ENCODE measurements at regions not wholly inside any gene's neighbourhood (a gene's known extent, or its start where the extent isn't known, plus 50 kb on each side); places are given as distances from the start of the nearest gene placed in this dataset.

- in situ Hi-C loops (cut with MboI; ENCODE audit: low sequenced_read_pairs in 4 of 4): no loop called here
- no peaks in the 10 kb centered on the region for H3K27me3 ChIP-seq
- H3K27ac ChIP-seq: no peak overlapping the region
- DNase-seq (no peak), ATAC-seq (no peak)
- H3K9me3 ChIP-seq: no peaks in the 10 kb centered on the region
- no peak overlapping the region for H3K4me3 ChIP-seq
- H3K4me1 ChIP-seq: no peaks in the 10 kb centered on the region
- intact Hi-C loops (cut with DNase I; ENCODE audit: low total_unique reads): no loop called here
- H3K36me3 ChIP-seq: no peaks in the 10 kb centered on the region
- TF ChIP-seq CTCF (IDR thresholded peaks at IDR 0.05 in 4 of 5, conservative IDR thresholded peaks at IDR 0.05 in 1 of 5): no peak
- TF ChIP-seq POLR2A (IDR thresholded peaks at IDR 0.05): no peak
These were observed 592.4 kb downstream of the KIF4B start for GRCh38 chr5:155605920-155606319.

DNA sequence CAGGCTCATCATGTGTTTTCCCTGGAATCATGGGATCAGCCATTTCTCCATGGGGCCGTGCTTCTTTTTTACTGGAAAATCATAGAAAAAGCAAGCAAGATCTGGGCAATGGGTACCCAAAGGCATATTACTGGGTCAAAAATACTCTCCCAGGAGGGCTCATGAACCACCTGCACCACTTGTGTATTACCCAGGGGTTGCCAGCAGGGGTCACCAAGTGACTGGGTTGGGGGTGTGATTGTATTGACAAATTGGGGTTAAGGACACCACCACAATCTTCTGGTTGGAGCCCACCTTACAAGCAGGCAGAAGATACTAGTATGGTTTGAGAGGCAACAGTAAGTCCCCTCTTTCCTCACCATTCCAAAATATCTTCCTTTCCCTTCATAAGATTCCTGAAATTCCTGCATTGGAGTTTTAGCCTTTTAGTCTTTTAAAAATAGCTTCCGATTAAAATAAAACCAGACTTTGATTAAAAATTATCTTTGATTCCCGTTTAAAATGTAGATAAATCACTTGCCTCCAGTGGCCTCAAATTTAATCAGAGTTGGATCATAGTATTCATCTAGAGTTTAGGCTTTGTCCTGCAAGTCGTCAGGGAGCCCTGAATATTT is 603.3 kb downstream of the KIF4B start:
- peak; percentile 31 to 67 (median 62) for TF ChIP-seq CTCF (IDR thresholded peaks at IDR 0.05 in 4 of 5, conservative IDR thresholded peaks at IDR 0.05 in 1 of 5)
- TF ChIP-seq POLR2A (IDR thresholded peaks at IDR 0.05): no peak
- no peaks in the 10 kb centered on the region for H3K4me1 ChIP-seq
- DNase-seq (peak in 1 of 2 donors; percentile 12), ATAC-seq (no peak)
- no peaks in the 10 kb centered on the region for H3K9me3 ChIP-seq
- intact Hi-C loops (cut with DNase I; ENCODE audit: low total_unique reads): loop anchor here (2.0 to 10.0 kb wide), 3 partner anchors 208 to 1208 kb away; no protein-coding TSS in a partner anchor
- no peak overlapping the region for H3K4me3 ChIP-seq
- in situ Hi-C loops (cut with MboI; ENCODE audit: low sequenced_read_pairs in 4 of 4): no loop called here
- no peaks in the 10 kb centered on the region for H3K36me3 ChIP-seq
- H3K27ac ChIP-seq: no peak overlapping the region
- H3K27me3 ChIP-seq: no peaks in the 10 kb centered on the region

DNA sequence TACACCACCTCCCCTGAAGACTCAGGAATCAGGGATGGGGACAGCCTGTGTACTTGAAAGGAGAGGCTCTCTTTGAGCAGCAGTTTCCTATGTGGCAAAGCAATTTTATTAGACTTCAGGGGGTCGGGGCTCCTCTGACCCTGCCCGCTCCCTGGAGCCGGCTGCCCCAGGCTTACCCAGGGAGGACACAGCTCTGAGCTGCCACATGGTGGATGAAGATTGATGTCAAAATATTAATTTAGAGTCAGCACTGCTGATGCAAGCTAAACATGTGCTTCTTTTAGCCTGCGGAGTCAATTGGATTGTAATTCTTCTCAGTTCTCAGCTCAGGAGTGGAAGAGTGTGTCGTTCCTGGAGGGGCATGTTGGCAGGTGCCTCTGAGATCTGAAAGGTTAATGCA is 606.1 kb downstream of the KIF4B start:
- Histone ChIP-seq H3K4me3 (no peak overlapping the region), H3K4me1 (no peaks in the 10 kb centered on the region), H3K27me3 (no peaks in the 10 kb centered on the region), H3K9me3 (no peaks in the 10 kb centered on the region), H3K27ac (no peak overlapping the region), H3K36me3 (no peaks in the 10 kb centered on the region)
- in situ Hi-C loops (cut with MboI; ENCODE audit: low sequenced_read_pairs in 4 of 4): no loop called here
- DNase-seq (no peak), ATAC-seq (no peak)
- TF ChIP-seq POLR2A (IDR thresholded peaks at IDR 0.05): no peak
- no peak for TF ChIP-seq CTCF (IDR thresholded peaks at IDR 0.05 in 4 of 5, conservative IDR thresholded peaks at IDR 0.05 in 1 of 5)
- intact Hi-C loops (cut with DNase I; ENCODE audit: low total_unique reads): loop anchor here (5.0 to 10.0 kb wide), 2 partner anchors 205 to 288 kb away; no protein-coding TSS in a partner anchor

GRCh38 chr5:155620821-155621410 is 607.4 kb downstream of the KIF4B start:
- ATAC-seq: no peak
- H3K4me3 ChIP-seq: no peak overlapping the region
- intact Hi-C loops (cut with DNase I; ENCODE audit: low total_unique reads) (no loop called here), in situ Hi-C loops (cut with MboI; ENCODE audit: low sequenced_read_pairs in 4 of 4) (no loop called here)
- no peaks in the 10 kb centered on the region for H3K9me3 ChIP-seq
- H3K4me1 ChIP-seq: no peaks in the 10 kb centered on the region
- TF ChIP-seq POLR2A (IDR thresholded peaks at IDR 0.05): no peak
- no peak for TF ChIP-seq CTCF (IDR thresholded peaks at IDR 0.05 in 4 of 5, conservative IDR thresholded peaks at IDR 0.05 in 1 of 5)
- DNase-seq: no peak
- no peak overlapping the region for H3K27ac ChIP-seq
- H3K27me3 ChIP-seq: no peaks in the 10 kb centered on the region
- H3K36me3 ChIP-seq: no peaks in the 10 kb centered on the region

Measured in gastrocnemius medialis (tissue), 4 donors.